ENCODE measurements at regions not wholly inside any gene's neighbourhood (a gene's known extent, or its start where the extent isn't known, plus 50 kb on each side); places are given as distances from the start of the nearest gene placed in this dataset.
A peak's percentile ranks its signal among the peaks of the same experiment; 100 is the strongest.

GRCh38 chr5:158635565-158635964, 464.2 kb downstream of the EBF1 start:
- Histone ChIP-seq H3K36me3 (ENCODE audit: control insufficient read depth in 4 of 4, insufficient read depth in 4 of 4, low read length in 4 of 4) (no peaks in the 10 kb centered on the region), H3K4me1 (ENCODE audit: control insufficient read depth in 5 of 5, insufficient read depth in 5 of 5, low read length in 5 of 5) (no peaks in the 10 kb centered on the region), H3K9me3 (ENCODE audit: control insufficient read depth in 4 of 4, insufficient read depth in 3 of 4, low read length in 3 of 4) (no peaks in the 10 kb centered on the region), H3K27ac (ENCODE audit: low read depth in 1 of 2, low read length in 1 of 2) (no peak overlapping the region), H3K9ac (ENCODE audit: insufficient read depth in 1 of 2, low read length in 2 of 2) (no peak overlapping the region), H3K27me3 (ENCODE audit: control insufficient read depth in 3 of 3, insufficient read depth in 3 of 3, low read length in 2 of 3) (no peaks in the 10 kb centered on the region), H3K4me3 (no peak overlapping the region)
- WGBS, 2 donors, result 94 to 97% methylated on average over 5 of the region's 5 CpGs
- no peak for ATAC-seq (ENCODE audit: insufficient read depth, low FRiP score)
- TF ChIP-seq, protein P1, sequence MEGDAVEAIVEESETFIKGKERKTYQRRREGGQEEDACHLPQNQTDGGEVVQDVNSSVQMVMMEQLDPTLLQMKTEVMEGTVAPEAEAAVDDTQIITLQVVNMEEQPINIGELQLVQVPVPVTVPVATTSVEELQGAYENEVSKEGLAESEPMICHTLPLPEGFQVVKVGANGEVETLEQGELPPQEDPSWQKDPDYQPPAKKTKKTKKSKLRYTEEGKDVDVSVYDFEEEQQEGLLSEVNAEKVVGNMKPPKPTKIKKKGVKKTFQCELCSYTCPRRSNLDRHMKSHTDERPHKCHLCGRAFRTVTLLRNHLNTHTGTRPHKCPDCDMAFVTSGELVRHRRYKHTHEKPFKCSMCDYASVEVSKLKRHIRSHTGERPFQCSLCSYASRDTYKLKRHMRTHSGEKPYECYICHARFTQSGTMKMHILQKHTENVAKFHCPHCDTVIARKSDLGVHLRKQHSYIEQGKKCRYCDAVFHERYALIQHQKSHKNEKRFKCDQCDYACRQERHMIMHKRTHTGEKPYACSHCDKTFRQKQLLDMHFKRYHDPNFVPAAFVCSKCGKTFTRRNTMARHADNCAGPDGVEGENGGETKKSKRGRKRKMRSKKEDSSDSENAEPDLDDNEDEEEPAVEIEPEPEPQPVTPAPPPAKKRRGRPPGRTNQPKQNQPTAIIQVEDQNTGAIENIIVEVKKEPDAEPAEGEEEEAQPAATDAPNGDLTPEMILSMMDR (IDR thresholded peaks at IDR 0.05; ENCODE audit: control extremely low read depth, extremely low read depth), result no peak
- DNase-seq, result no peak

GRCh38 chr5:158634714-158635113, 465.0 kb downstream of the EBF1 start:
- no peaks in the 10 kb centered on the region for H3K27me3 ChIP-seq (ENCODE audit: control insufficient read depth in 3 of 3, insufficient read depth in 3 of 3, low read length in 2 of 3)
- 48 to 76% methylated on average over 2 of the region's 2 CpGs for WGBS, 2 donors
- H3K9ac ChIP-seq (ENCODE audit: insufficient read depth in 1 of 2, low read length in 2 of 2), result no peak overlapping the region
- TF ChIP-seq, protein P1 (IDR thresholded peaks at IDR 0.05; ENCODE audit: control extremely low read depth, extremely low read depth), result no peak
- no peak overlapping the region for H3K27ac ChIP-seq (ENCODE audit: low read depth in 1 of 2, low read length in 1 of 2)
- no peaks in the 10 kb centered on the region for H3K36me3 ChIP-seq (ENCODE audit: control insufficient read depth in 4 of 4, insufficient read depth in 4 of 4, low read length in 4 of 4)
- no peak for ATAC-seq (ENCODE audit: insufficient read depth, low FRiP score)
- H3K9me3 ChIP-seq (ENCODE audit: control insufficient read depth in 4 of 4, insufficient read depth in 3 of 4, low read length in 3 of 4), result no peaks in the 10 kb centered on the region
- H3K4me3 ChIP-seq, result no peak overlapping the region
- no peak for DNase-seq
- no peaks in the 10 kb centered on the region for H3K4me1 ChIP-seq (ENCODE audit: control insufficient read depth in 5 of 5, insufficient read depth in 5 of 5, low read length in 5 of 5)

DNA sequence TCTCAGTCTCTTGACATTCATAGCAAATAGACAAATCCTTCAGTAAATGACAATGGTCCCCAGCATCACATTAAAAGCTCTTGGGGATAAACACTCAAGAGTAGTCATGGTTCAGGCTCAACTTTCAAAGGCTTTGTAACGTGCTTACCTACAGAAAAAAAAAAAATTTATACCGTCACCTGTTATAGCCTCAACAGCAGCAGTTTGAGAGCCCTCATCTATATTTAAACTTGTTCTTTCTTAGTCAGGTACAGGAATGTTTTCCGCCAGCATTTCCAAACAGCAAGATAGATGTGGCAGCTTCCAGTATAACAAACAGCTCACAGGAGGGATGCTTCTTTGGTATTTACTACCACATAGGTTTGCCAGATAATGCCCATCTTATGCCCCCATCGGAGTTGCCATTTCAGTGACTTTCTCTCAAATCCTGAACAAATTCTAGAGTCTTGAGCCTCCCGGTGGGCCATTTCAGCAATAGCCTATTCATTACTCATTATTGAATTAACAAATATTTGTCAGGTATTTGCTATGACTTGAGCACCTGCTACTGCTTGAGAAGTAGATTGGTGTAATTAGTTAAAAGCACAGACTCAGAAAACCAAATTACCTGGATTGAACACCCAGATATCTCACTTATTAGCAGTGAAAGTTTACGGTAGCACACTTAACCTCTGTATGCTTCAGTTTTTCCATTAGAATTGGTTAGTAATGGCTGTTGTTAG, 470.0 kb downstream of the EBF1 start:
- Histone ChIP-seq H3K4me3 (no peak overlapping the region), H3K36me3 (ENCODE audit: control insufficient read depth in 4 of 4, insufficient read depth in 4 of 4, low read length in 4 of 4) (no peaks in the 10 kb centered on the region), H3K4me1 (ENCODE audit: control insufficient read depth in 5 of 5, insufficient read depth in 5 of 5, low read length in 5 of 5) (no peaks in the 10 kb centered on the region), H3K9ac (ENCODE audit: insufficient read depth in 1 of 2, low read length in 2 of 2) (no peak overlapping the region), H3K27me3 (ENCODE audit: control insufficient read depth in 3 of 3, insufficient read depth in 3 of 3, low read length in 2 of 3) (no peaks in the 10 kb centered on the region), H3K27ac (ENCODE audit: low read depth in 1 of 2, low read length in 1 of 2) (no peak overlapping the region), H3K9me3 (ENCODE audit: control insufficient read depth in 4 of 4, insufficient read depth in 3 of 4, low read length in 3 of 4) (no peaks in the 10 kb centered on the region)
- peak in 2 of 3 donors; percentile 18 to 46 for DNase-seq
- TF ChIP-seq, protein P1 (IDR thresholded peaks at IDR 0.05; ENCODE audit: control extremely low read depth, extremely low read depth), result no peak
- WGBS, 2 donors, result 70 to 90% methylated on average over 6 of the region's 6 CpGs
- no peak for ATAC-seq (ENCODE audit: insufficient read depth, low FRiP score)

GRCh38 chr5:158626718-158627117, 473.0 kb downstream of the EBF1 start:
- H3K9ac ChIP-seq (ENCODE audit: insufficient read depth in 1 of 2, low read length in 2 of 2), result no peak overlapping the region
- TF ChIP-seq, protein P1 (IDR thresholded peaks at IDR 0.05; ENCODE audit: control extremely low read depth, extremely low read depth), result no peak
- no peak overlapping the region for H3K27ac ChIP-seq (ENCODE audit: low read depth in 1 of 2, low read length in 1 of 2)
- no peaks in the 10 kb centered on the region for H3K4me1 ChIP-seq (ENCODE audit: control insufficient read depth in 5 of 5, insufficient read depth in 5 of 5, low read length in 5 of 5)
- no peaks in the 10 kb centered on the region for H3K27me3 ChIP-seq (ENCODE audit: control insufficient read depth in 3 of 3, insufficient read depth in 3 of 3, low read length in 2 of 3)
- H3K4me3 ChIP-seq, result no peak overlapping the region
- WGBS, 2 donors, result 95 to 96% methylated on average over 1 of the region's 1 CpG
- H3K9me3 ChIP-seq (ENCODE audit: control insufficient read depth in 4 of 4, insufficient read depth in 3 of 4, low read length in 3 of 4), result no peaks in the 10 kb centered on the region
- no peak for DNase-seq
- H3K36me3 ChIP-seq (ENCODE audit: control insufficient read depth in 4 of 4, insufficient read depth in 4 of 4, low read length in 4 of 4), result no peaks in the 10 kb centered on the region
- ATAC-seq (ENCODE audit: insufficient read depth, low FRiP score), result no peak

Data from lung (tissue), 11 donors.